B cell (primary cell): ENCODE measurements at regions not wholly inside any gene's neighbourhood (a gene's known extent, or its start where the extent isn't known, plus 50 kb on each side); places are given as distances from the start of the nearest gene placed in this dataset.

Source experiments
- ATAC-seq: fragments of 200-7000 bp; cut with Tn5 transposase; one replicate; pipeline ENCODE4 v1.10.0; 2021; ENCODE audit warnings: low read depth, mild to moderate bottlenecking, moderate number of reproducible peaks, moderate library complexity
- CTCF ChIA-PET: fragments of 350-600 bp; sonication (Branson Sonifier 250); formaldehyde crosslinking; loops from one replicate; lab custom pipeline; 2021; ENCODE audit warnings: antibody characterized with exemption, inconsistent platforms; lab: Charles Lee
- POLR2A ChIA-PET: fragments of 350-600 bp; sonication (Branson Sonifier 250); formaldehyde crosslinking; loops from one replicate; lab custom pipeline; 2021; ENCODE audit warnings: antibody characterized with exemption; lab: Charles Lee
- DNase-seq: peaks from one replicate; pipeline ENCODE4 v3.0.0; 2013
- H2AFZ ChIP-seq: 2 replicates; pipeline ENCODE4 v1.6.1; 2012; ENCODE audit warnings: mild to moderate bottlenecking, low read depth, low read length; ENCODE audit not compliant: insufficient read depth, poor library complexity, severe bottlenecking
- H3K27ac ChIP-seq, 2 donors: 1 replicate in 1 of 2; 2 replicates in 1 of 2; pipeline ENCODE4 v1.5.1; 2012 to 2013; ENCODE audit warnings: low read length in 2 of 2, mild to moderate bottlenecking in 2 of 2, moderate library complexity in 1 of 2
- H3K27me3 ChIP-seq, 4 experiments: fragments of 200-600 bp in 1 of 4; sonication (generic) in 1 of 4; replicated peaks in 1 of 4; 1 replicate in 2 of 4; 2 replicates in 2 of 4; pipeline versions ENCODE4 v1.6.1 to v1.7.0; 2013 to 2016; ENCODE audit warnings: low read length in 3 of 4, mild to moderate bottlenecking in 2 of 4, mixed read lengths in 1 of 4, moderate library complexity in 1 of 4; ENCODE audit not compliant: insufficient read depth in 4 of 4, control insufficient read depth in 3 of 4; ENCODE audit errors: control extremely low read depth in 1 of 4
- H3K36me3 ChIP-seq, 2 experiments: replicated peaks in 1 of 2; 1 replicate in 1 of 2; 2 replicates in 1 of 2; pipeline versions ENCODE4 v1.6.1 to v1.7.1; 2013; ENCODE audit warnings: low read length in 1 of 2; ENCODE audit not compliant: insufficient read depth in 2 of 2, control insufficient read depth in 1 of 2; ENCODE audit errors: control extremely low read depth in 1 of 2, extremely low read depth in 1 of 2
- H3K4me1 ChIP-seq, 2 donors: fragments of 200-600 bp in 1 of 2; sonication (generic) in 1 of 2; 1 replicate in 1 of 2; 2 replicates in 1 of 2; pipeline versions ENCODE4 v1.5.1 to v1.6.1; 2013 to 2017; ENCODE audit warnings: low read length in 2 of 2; ENCODE audit not compliant: control insufficient read depth in 2 of 2, insufficient read depth in 2 of 2
- H3K4me2 ChIP-seq: replicated peaks from 2 replicates; pipeline ENCODE3; 2012; ENCODE audit warnings: mild to moderate bottlenecking, low read depth, low read length; ENCODE audit not compliant: poor library complexity, severe bottlenecking
- H3K4me3 ChIP-seq, 5 experiments: fragments of 200-600 bp in 1 of 5; sonication (generic) in 1 of 5; 1 replicate in 3 of 5; 2 replicates in 2 of 5; pipeline versions ENCODE4 v1.5.1 to v1.7.0; 2011 to 2016; ENCODE audit warnings: low read length in 4 of 5, mild to moderate bottlenecking in 4 of 5, low read depth in 2 of 5, control low read depth in 1 of 5, moderate library complexity in 1 of 5; ENCODE audit not compliant: insufficient read depth in 1 of 5; ENCODE audit errors: control extremely low read depth in 1 of 5, extremely low read depth in 1 of 5
- H3K79me2 ChIP-seq: fragments of 200-600 bp; sonication (generic); one replicate; pipeline ENCODE4 v1.6.0; 2016; ENCODE audit warnings: low read length; ENCODE audit not compliant: control insufficient read depth, insufficient read depth
- H3K9ac ChIP-seq: fragments of 200-600 bp; sonication (generic); 2 replicates; pipeline ENCODE4 v1.6.1; 2017; ENCODE audit warnings: mild to moderate bottlenecking, low read length, moderate library complexity
- H3K9me3 ChIP-seq, 3 donors: one replicate each; pipeline versions ENCODE4 v1.6.1 to v1.7.1; 2013; ENCODE audit warnings: low read length in 2 of 3; ENCODE audit not compliant: control insufficient read depth in 2 of 3, insufficient read depth in 1 of 3; ENCODE audit errors: control extremely low read depth in 1 of 3
- H4K20me1 ChIP-seq: 2 replicates; pipeline ENCODE4 v1.6.0; 2012; ENCODE audit warnings: mild to moderate bottlenecking, low read length; ENCODE audit not compliant: insufficient read depth, control insufficient read depth, poor library complexity, severe bottlenecking
- H3K27ac Mint-ChIP-seq: one replicate; pipeline ENCODE4 v1.8.0; 2021; ENCODE audit warnings: mixed read lengths
- H3K27me3 Mint-ChIP-seq: one replicate; pipeline ENCODE4 v1.8.0; 2021; ENCODE audit warnings: mixed read lengths
- H3K4me1 Mint-ChIP-seq: one replicate; pipeline ENCODE4 v1.8.0; 2021; ENCODE audit warnings: mixed read lengths
- H3K4me3 Mint-ChIP-seq: one replicate; pipeline ENCODE4 v1.8.0; 2021; ENCODE audit warnings: mixed read lengths
- H3K9me3 Mint-ChIP-seq: one replicate; pipeline ENCODE4 v1.8.0; 2022; ENCODE audit warnings: mixed read lengths; ENCODE audit not compliant: insufficient read depth
- EZH2 ChIP-seq: IDR thresholded peaks from 2 replicates; pipeline ENCODE4 v1.6.1; 2012; ENCODE audit warnings: borderline replicate concordance, low read depth, mild to moderate bottlenecking, moderate library complexity, low read length; ENCODE audit not compliant: insufficient read depth, poor library complexity, severe bottlenecking
- WGBS: methylation state at CpG from one replicate; pipeline ENCODE4 v1.1.5; 2013; ENCODE audit warnings: missing lambda C conversion rate; ENCODE audit not compliant: insufficient coverage; 5-methylcytosine and 5-hydroxymethylcytosine counted together
- intact Hi-C: fragments of 100-400 bp; cut with micrococcal nuclease; formaldehyde crosslinking; loops from one replicate; pipeline ENCODE4 v1.10.0; 2022
- TF ChIP-seq, protein P1 (sequence below): fragments of 200-600 bp; IDR thresholded peaks from one replicate; pipeline ENCODE4 v1.8.0; 2022; ENCODE audit warnings: antibody characterized with exemption, mild to moderate bottlenecking

DNA sequence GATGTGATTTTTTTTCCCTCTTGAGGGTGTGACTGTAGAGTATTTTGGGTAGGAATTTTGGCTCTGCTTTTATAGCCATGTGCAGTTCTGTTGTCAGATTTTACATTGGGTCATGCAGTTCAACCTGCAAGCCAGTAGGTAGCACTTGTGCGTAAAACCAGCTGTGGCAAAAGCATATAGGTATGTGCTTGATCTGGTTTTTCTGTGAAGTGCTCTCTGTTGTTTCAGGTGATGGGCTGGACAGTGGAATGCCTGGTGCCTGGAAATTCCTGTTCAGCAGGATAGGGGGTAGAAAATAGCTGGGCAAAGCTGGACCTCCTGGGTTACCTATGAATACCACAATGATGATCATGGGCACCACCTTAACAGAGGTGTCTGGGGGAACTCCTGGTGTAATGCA, 584.2 kb upstream of the PCDH10 start:
- Histone ChIP-seq H3K79me2 (no peaks in the 10 kb centered on the region), H2AFZ (no peak overlapping the region), H3K36me3 (no peaks in the 10 kb centered on the region), H3K9me3 (peaks cover 0 to 11% (median 0%) of the 10 kb centered on the region in 3 donors), H3K27ac (no peak overlapping the region), H3K4me3 (no peak overlapping the region), H3K4me2 (no peak overlapping the region), H4K20me1 (no peaks in the 10 kb centered on the region), H3K9ac (no peak overlapping the region), H3K4me1 (no peaks in the 10 kb centered on the region), H3K27me3 (no peaks in the 10 kb centered on the region)
- intact Hi-C loops = no loop called here
- ChIA-PET CTCF (interaction anchor here (0.9 kb wide), 1 partner anchor 84 kb away, joined by 4 read pairs; no protein-coding TSS in a partner anchor), POLR2A (no interaction called here)
- H3K27ac Mint-ChIP-seq = no peak overlapping the region
- no peak overlapping the region for H3K4me3 Mint-ChIP-seq
- no peak for ATAC-seq
- DNase-seq = no peak
- peaks cover 4% of the 10 kb centered on the region for H3K9me3 Mint-ChIP-seq
- 100% methylated on average over 1 of the region's 1 CpG for WGBS
- TF ChIP-seq EZH2 = no peak
- TF ChIP-seq, protein P1, sequence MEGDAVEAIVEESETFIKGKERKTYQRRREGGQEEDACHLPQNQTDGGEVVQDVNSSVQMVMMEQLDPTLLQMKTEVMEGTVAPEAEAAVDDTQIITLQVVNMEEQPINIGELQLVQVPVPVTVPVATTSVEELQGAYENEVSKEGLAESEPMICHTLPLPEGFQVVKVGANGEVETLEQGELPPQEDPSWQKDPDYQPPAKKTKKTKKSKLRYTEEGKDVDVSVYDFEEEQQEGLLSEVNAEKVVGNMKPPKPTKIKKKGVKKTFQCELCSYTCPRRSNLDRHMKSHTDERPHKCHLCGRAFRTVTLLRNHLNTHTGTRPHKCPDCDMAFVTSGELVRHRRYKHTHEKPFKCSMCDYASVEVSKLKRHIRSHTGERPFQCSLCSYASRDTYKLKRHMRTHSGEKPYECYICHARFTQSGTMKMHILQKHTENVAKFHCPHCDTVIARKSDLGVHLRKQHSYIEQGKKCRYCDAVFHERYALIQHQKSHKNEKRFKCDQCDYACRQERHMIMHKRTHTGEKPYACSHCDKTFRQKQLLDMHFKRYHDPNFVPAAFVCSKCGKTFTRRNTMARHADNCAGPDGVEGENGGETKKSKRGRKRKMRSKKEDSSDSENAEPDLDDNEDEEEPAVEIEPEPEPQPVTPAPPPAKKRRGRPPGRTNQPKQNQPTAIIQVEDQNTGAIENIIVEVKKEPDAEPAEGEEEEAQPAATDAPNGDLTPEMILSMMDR = no peak
- no peaks in the 10 kb centered on the region for H3K4me1 Mint-ChIP-seq
- no peaks in the 10 kb centered on the region for H3K27me3 Mint-ChIP-seq

DNA sequence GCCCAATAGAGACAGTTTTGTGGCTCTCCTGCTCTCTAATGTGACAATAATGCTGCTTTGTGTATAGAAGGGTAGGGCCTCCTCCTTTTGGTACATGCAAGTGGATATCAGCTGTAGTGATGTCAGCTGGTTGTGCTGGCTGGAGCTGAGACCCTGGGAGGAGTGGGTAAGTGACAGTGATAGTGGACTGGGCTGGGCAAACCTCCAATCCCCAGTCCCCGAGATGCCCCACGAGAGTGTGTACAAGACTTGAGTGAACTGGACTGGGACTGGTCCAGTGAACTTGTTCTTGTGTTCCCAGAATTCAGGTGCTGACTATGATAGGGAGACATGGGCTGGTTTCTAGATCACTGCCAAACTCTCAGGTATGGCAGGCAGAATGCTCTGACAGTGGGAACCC, 583.6 kb upstream of the PCDH10 start:
- POLR2A ChIA-PET = no interaction called here

More for the DNA sequence above, 583.6 kb upstream of the PCDH10 start:
- DNase-seq (no peak), ATAC-seq (no peak)
- no peaks in the 10 kb centered on the region for H4K20me1 ChIP-seq
- H3K79me2 ChIP-seq = no peaks in the 10 kb centered on the region
- no peaks in the 10 kb centered on the region for H3K36me3 ChIP-seq
- TF ChIP-seq, protein P1 = no peak
- no peak for TF ChIP-seq EZH2
- H3K4me3 ChIP-seq = no peak overlapping the region
- H3K9me3 Mint-ChIP-seq = peaks cover 4% of the 10 kb centered on the region
- no peaks in the 10 kb centered on the region for H3K27me3 Mint-ChIP-seq
- no peak overlapping the region for H3K9ac ChIP-seq
- CTCF ChIA-PET = interaction anchor here (0.9 kb wide), 1 partner anchor 85 kb away, joined by 4 read pairs; no protein-coding TSS in a partner anchor
- intact Hi-C loops = no loop called here
- H3K27ac ChIP-seq = no peak overlapping the region
- WGBS = 100% methylated on average over 2 of the region's 2 CpGs
- H2AFZ ChIP-seq = no peak overlapping the region
- H3K9me3 ChIP-seq = peaks cover 0 to 11% (median 0%) of the 10 kb centered on the region in 3 donors
- H3K4me2 ChIP-seq = no peak overlapping the region
- H3K27me3 ChIP-seq = no peaks in the 10 kb centered on the region
- H3K4me1 Mint-ChIP-seq = no peaks in the 10 kb centered on the region
- no peaks in the 10 kb centered on the region for H3K4me1 ChIP-seq
- H3K27ac Mint-ChIP-seq = no peak overlapping the region
- H3K4me3 Mint-ChIP-seq = no peak overlapping the region
